Body of pancreas (tissue), 4 donors: ENCODE measurements at regions not wholly inside any gene's neighbourhood (a gene's known extent, or its start where the extent isn't known, plus 50 kb on each side); places are given as distances from the start of the nearest gene placed in this dataset.

ENCODE experiments used
- POLR2A ChIP-seq, 3 donors: fragments of 450-650 bp; IDR thresholded peaks; one replicate each; pipeline ENCODE4 v1.6.1; 2016; ENCODE audit warnings: antibody characterized with exemption in 3 of 3, mild to moderate bottlenecking in 2 of 3
- TF ChIP-seq, protein P1 (sequence below), 7 experiments: fragments of 450-650 bp in 4 of 7; fragments of 200-600 bp in 3 of 7; sonication (generic) in 3 of 7; IDR thresholded peaks; one replicate each; pipeline ENCODE4 v1.5.1; 2016 to 2019; ENCODE audit warnings: antibody characterized with exemption in 7 of 7

DNA sequence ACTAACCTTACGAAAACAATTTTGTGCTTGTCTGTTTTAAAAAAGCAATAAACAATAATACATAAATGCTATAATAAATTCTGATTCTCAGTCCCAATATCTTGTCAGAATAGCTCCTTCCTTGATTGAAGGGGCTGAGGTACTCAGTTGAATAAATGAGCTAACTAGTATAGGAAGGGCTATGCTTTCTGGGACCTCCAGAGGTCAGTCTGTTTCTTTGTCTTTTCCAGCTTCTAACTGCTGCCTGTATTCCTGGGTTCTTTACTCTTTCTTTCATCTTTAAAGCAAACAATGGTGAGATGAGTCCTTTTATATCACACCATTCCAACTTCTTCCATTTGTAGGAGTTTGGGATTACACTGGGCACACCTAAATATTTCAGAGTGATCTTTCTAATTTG, 1297.0 kb upstream of the ATXN8OS start:
- TF ChIP-seq, protein P1, sequence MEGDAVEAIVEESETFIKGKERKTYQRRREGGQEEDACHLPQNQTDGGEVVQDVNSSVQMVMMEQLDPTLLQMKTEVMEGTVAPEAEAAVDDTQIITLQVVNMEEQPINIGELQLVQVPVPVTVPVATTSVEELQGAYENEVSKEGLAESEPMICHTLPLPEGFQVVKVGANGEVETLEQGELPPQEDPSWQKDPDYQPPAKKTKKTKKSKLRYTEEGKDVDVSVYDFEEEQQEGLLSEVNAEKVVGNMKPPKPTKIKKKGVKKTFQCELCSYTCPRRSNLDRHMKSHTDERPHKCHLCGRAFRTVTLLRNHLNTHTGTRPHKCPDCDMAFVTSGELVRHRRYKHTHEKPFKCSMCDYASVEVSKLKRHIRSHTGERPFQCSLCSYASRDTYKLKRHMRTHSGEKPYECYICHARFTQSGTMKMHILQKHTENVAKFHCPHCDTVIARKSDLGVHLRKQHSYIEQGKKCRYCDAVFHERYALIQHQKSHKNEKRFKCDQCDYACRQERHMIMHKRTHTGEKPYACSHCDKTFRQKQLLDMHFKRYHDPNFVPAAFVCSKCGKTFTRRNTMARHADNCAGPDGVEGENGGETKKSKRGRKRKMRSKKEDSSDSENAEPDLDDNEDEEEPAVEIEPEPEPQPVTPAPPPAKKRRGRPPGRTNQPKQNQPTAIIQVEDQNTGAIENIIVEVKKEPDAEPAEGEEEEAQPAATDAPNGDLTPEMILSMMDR (IDR thresholded peaks at IDR 0.05) = no peak
- no peak for TF ChIP-seq POLR2A (IDR thresholded peaks at IDR 0.05)
